ENCODE measurements at regions not wholly inside any gene's neighbourhood (a gene's known extent, or its start where the extent isn't known, plus 50 kb on each side); places are given as distances from the start of the nearest gene placed in this dataset.
"Not testable (repeated sequence)": the region's sequence is repeated elsewhere in the genome, so short reads cannot be mapped to it uniquely, and the experiment has no call there.

- Mint-ChIP-seq H3K9me3 (peaks cover 0 to 4% (median 0%) of the 10 kb centered on the region in 9 donors), H3K36me3 (no peaks in the 10 kb centered on the region), H3K4me3 (no peak overlapping the region), H3K4me1 (no peaks in the 10 kb centered on the region), H3K27me3 (no peaks in the 10 kb centered on the region), H3K27ac (no peak overlapping the region)
- POLR2A ChIA-PET: no interaction called here
- ATAC-seq: no peak
- DNase-seq: no peak
Measured at GRCh38 chr4:148914301-148914700, 472.1 kb upstream of the NR3C2 start.

GRCh38 chr4:148903388-148903787, 461.2 kb upstream of the NR3C2 start:
- POLR2A ChIA-PET: no interaction called here
- Mint-ChIP-seq H3K4me1 (no peaks in the 10 kb centered on the region), H3K9me3 (peaks cover 0 to 22% (median 10%) of the 10 kb centered on the region in 9 donors), H3K4me3 (no peak overlapping the region), H3K27ac (no peak overlapping the region), H3K27me3 (no peaks in the 10 kb centered on the region), H3K36me3 (peaks cover 0 to 17% (median 8%) of the 10 kb centered on the region in 3 donors)
- DNase-seq (no peak), ATAC-seq (no peak)

- Mint-ChIP-seq H3K27me3 (no peaks in the 10 kb centered on the region), H3K4me3 (no peak overlapping the region), H3K4me1 (no peaks in the 10 kb centered on the region), H3K36me3 (peaks cover 0 to 34% (median 13%) of the 10 kb centered on the region in 3 donors), H3K27ac (no peak overlapping the region), H3K9me3 (peaks cover 10 to 42% (median 17%) of the 10 kb centered on the region in 9 donors)
- DNase-seq: no peak
- POLR2A ChIA-PET: no interaction called here
- no peak for ATAC-seq
Measured at GRCh38 chr4:148901075-148901705, 459.0 kb upstream of the NR3C2 start.

GRCh38 chr4:148898139-148898538, 455.9 kb upstream of the NR3C2 start:
- H3K36me3 Mint-ChIP-seq: peaks cover 0 to 34% (median 13%) of the 10 kb centered on the region in 3 donors
- H3K27me3 Mint-ChIP-seq, H3K4me3 Mint-ChIP-seq, ATAC-seq, DNase-seq, POLR2A ChIA-PET, H3K27ac Mint-ChIP-seq, H3K4me1 Mint-ChIP-seq: not testable (repeated sequence)
- H3K9me3 Mint-ChIP-seq: peaks cover 10 to 57% (median 23%) of the 10 kb centered on the region in 9 donors

- ATAC-seq: no peak
- no peaks in the 10 kb centered on the region for H3K4me1 Mint-ChIP-seq
- POLR2A ChIA-PET: no interaction called here
- peaks cover 2 to 32% (median 10%) of the 10 kb centered on the region in 9 donors for H3K9me3 Mint-ChIP-seq
- H3K36me3 Mint-ChIP-seq: peaks cover 0 to 14% (median 3%) of the 10 kb centered on the region in 3 donors
- no peak overlapping the region for H3K27ac Mint-ChIP-seq
- no peak overlapping the region for H3K4me3 Mint-ChIP-seq
- H3K27me3 Mint-ChIP-seq: peaks cover 0 to 17% (median 2%) of the 10 kb centered on the region in 5 donors
- no peak for DNase-seq
Measured at GRCh38 chr4:148893095-148893494, 450.9 kb upstream of the NR3C2 start.

DNA sequence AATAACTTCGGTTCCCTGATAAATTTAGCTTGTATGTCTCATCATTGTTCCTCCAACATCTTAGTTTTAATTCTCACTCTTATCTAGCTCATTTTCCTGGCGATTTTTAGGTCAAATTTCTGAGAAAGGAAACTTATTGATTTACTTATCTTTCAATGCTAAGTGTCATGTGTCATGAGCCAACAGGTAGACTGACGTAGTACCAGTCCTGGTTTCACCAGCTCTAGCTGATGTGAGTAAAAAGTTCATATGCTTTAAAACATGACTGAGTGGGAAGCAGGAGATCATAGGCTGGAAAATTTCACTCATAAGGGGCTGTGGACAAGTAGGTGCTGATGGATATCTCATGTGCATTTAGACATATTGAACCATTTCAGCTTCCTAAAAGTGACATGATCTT, 441.7 kb upstream of the NR3C2 start:
- no peak overlapping the region for H3K27ac Mint-ChIP-seq
- H3K9me3 Mint-ChIP-seq: peaks cover 0 to 2% (median 0%) of the 10 kb centered on the region in 9 donors
- no peaks in the 10 kb centered on the region for H3K4me1 Mint-ChIP-seq
- H3K36me3 Mint-ChIP-seq: no peaks in the 10 kb centered on the region
- H3K27me3 Mint-ChIP-seq: peaks cover 0 to 15% (median 8%) of the 10 kb centered on the region in 5 donors
- no peak overlapping the region for H3K4me3 Mint-ChIP-seq
- DNase-seq: no peak
- no peak for ATAC-seq
- POLR2A ChIA-PET: no interaction called here

GRCh38 chr4:148883435-148883834, 441.2 kb upstream of the NR3C2 start:
- Mint-ChIP-seq H3K4me3 (no peak overlapping the region), H3K27me3 (peaks cover 0 to 14% (median 8%) of the 10 kb centered on the region in 5 donors), H3K27ac (no peak overlapping the region), H3K4me1 (no peaks in the 10 kb centered on the region), H3K36me3 (no peaks in the 10 kb centered on the region), H3K9me3 (peaks cover 0 to 2% (median 0%) of the 10 kb centered on the region in 9 donors)
- ATAC-seq (no peak), DNase-seq (no peak)
- POLR2A ChIA-PET: no interaction called here

DNA sequence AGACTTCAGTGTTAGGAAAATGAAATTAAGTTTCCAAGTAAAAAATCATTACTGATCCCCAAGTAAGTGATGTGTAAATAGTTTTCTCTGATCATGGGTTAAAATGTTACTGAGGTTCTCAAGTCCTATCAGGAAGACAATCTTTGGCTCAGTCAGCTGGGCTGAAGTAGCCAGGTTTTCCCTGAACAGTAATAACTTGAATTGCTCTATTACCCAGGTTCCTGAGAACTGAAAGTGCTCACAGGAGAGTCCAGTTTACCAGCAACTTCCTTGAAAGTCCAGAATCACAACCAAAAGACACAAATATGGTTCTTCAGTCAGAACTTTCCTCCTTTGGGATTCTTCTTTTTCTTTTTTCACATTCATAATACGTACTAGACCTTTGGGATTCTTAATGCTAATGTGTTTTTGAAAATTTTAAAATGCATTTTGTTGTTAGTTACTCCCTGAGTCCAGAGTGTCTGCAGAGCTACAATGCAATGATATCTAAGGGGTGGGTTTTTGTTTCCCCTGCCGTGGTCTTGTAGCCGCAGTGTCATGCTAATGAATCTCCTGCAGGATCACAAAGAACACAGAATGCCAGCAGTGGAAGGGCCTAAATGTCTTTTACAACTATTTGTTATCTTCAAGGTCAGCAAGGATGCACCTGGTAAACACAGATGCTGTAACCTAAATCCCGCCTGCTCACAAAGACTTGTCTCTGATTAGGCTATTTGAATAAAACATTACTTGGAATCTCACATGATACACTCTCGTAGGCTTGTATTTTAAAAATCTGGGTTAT, 439.8 kb upstream of the NR3C2 start:
- no peak for DNase-seq
- no peak for ATAC-seq
- H3K9me3 Mint-ChIP-seq: peaks cover 0 to 2% (median 0%) of the 10 kb centered on the region in 9 donors
- H3K27me3 Mint-ChIP-seq: peaks cover 0 to 14% (median 7%) of the 10 kb centered on the region in 5 donors
- POLR2A ChIA-PET: no interaction called here
- H3K27ac Mint-ChIP-seq: no peak overlapping the region
- H3K36me3 Mint-ChIP-seq: no peaks in the 10 kb centered on the region
- no peaks in the 10 kb centered on the region for H3K4me1 Mint-ChIP-seq
- H3K4me3 Mint-ChIP-seq: no peak overlapping the region

DNA sequence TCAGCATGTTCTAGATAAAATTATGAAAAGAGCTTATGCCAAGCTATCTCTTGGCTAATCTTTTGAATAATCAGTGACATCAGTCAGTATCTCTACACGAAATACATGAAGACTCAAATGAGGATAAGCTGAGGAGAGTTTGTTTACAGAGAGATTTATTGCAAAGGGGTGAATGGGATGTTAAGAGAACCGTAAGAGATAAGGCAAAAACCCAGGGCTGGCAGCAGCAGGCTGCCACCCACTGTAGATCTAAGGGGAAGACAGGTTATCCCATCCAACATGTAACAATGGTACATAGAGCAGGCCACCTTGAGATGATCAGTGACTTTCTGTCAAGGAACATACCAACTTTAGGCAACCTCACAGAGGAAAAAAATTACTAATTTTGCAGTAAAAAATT, 432.1 kb upstream of the NR3C2 start:
- Mint-ChIP-seq H3K9me3 (no peaks in the 10 kb centered on the region), H3K36me3 (no peaks in the 10 kb centered on the region), H3K4me1 (no peaks in the 10 kb centered on the region), H3K27me3 (peaks cover 0 to 10% (median 1%) of the 10 kb centered on the region in 5 donors), H3K4me3 (no peak overlapping the region), H3K27ac (no peak overlapping the region)
- DNase-seq (no peak), ATAC-seq (no peak)
- POLR2A ChIA-PET: no interaction called here

DNA sequence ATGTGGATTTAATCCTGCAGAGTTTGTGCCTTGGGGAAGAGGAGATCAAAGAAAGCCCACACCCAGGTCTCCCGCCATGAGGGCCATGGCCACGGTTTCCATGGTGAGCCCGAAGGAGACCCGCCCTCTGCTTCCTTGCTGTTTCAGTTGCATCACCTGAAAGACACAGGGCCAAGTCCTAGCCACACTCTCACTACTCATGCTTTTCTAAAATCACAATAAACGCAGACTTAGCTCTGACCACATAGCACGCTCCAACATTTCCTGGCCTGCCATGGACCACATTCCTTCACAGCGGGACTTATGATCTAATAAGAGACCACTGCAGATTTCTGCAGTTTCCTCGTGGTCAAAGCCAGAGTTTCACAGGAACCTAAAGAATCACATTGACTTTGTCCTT, 426.0 kb upstream of the NR3C2 start:
- peaks cover 0 to 1% (median 0%) of the 10 kb centered on the region in 9 donors for H3K9me3 Mint-ChIP-seq
- H3K4me1 Mint-ChIP-seq: no peaks in the 10 kb centered on the region
- peaks cover 0 to 8% (median 0%) of the 10 kb centered on the region in 3 donors for H3K36me3 Mint-ChIP-seq
- H3K4me3 Mint-ChIP-seq: no peak overlapping the region
- H3K27me3 Mint-ChIP-seq: peaks cover 0 to 16% (median 3%) of the 10 kb centered on the region in 5 donors
- no peak for ATAC-seq
- DNase-seq: no peak
- POLR2A ChIA-PET: no interaction called here
- no peak overlapping the region for H3K27ac Mint-ChIP-seq

- DNase-seq (no peak), ATAC-seq (no peak)
- H3K36me3 Mint-ChIP-seq: peaks cover 0 to 8% (median 0%) of the 10 kb centered on the region in 3 donors
- no peak overlapping the region for H3K4me3 Mint-ChIP-seq
- H3K27ac Mint-ChIP-seq: no peak overlapping the region
- POLR2A ChIA-PET: no interaction called here
- peaks cover 0 to 15% (median 3%) of the 10 kb centered on the region in 5 donors for H3K27me3 Mint-ChIP-seq
- peaks cover 0 to 4% (median 0%) of the 10 kb centered on the region in 9 donors for H3K9me3 Mint-ChIP-seq
- no peaks in the 10 kb centered on the region for H3K4me1 Mint-ChIP-seq
Measured at GRCh38 chr4:148866666-148867065, 424.5 kb upstream of the NR3C2 start.

DNA sequence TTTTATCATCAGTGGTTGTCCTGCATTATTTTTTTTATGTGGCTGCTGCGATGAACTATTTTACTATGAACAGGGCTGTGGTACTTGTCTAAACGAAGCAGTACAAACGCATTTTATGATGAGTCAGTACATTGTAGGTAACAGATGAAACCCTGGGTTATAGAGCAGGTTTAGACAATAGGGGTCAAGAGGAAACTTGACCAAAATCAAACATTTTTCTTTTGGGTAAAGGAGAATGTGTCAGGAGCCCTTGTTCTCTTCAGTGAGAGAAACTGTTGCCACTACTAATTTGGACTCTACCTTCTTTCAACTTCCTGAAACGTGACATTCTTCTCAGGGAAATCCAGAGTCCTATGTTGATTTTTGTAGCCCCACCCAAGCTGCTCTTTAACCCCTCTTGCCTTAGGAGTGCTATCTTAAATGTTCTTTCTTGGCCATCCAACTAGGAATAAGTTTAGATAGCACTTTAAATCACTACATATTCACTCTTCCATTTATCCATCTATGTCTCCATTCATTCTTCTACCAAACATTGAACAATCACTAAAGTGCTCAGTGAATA, 415.8 kb upstream of the NR3C2 start:
- H3K27me3 Mint-ChIP-seq: peaks cover 0 to 7% (median 1%) of the 10 kb centered on the region in 5 donors
- no peak for ATAC-seq
- no peak for DNase-seq
- H3K4me1 Mint-ChIP-seq: peaks cover 0 to 1% (median 0%) of the 10 kb centered on the region in 4 donors
- H3K4me3 Mint-ChIP-seq: no peak overlapping the region
- no peak overlapping the region for H3K27ac Mint-ChIP-seq
- H3K36me3 Mint-ChIP-seq: peaks cover 0 to 18% (median 11%) of the 10 kb centered on the region in 3 donors
- POLR2A ChIA-PET: no interaction called here
- H3K9me3 Mint-ChIP-seq: peaks cover 0 to 32% (median 12%) of the 10 kb centered on the region in 9 donors

All from naive thymus-derived CD8-positive, alpha-beta T cell (primary cell).